IMR-90 (cell line): ENCODE measurements at regions not wholly inside any gene's neighbourhood (a gene's known extent, or its start where the extent isn't known, plus 50 kb on each side); places are given as distances from the start of the nearest gene placed in this dataset.

Experiments used
- ATAC-seq: fragments of 200-7000 bp; cut with Tn5 transposase; 2 replicates; pipeline ENCODE4 v1.9.1; 2020; ENCODE audit warnings: low read depth, mild to moderate bottlenecking, moderate library complexity
- BruUV-seq: library from RNA; stranded (reverse); fragments of 400-500 nt; replicated peaks from 2 replicates; lab custom pipeline; 2021; lab: Mats Ljungman, UMichigan
- CTCF ChIA-PET: fragments of 300-600 bp; formaldehyde crosslinking; extraction: SDS; loops from one replicate; lab custom pipeline; 2021; ENCODE audit warnings: antibody characterized with exemption; lab: Yijun Ruan, JAX
- POLR2A ChIA-PET: fragments of 300-600 bp; sonication (Branson Sonifier 250); formaldehyde crosslinking; loops from one replicate; lab custom pipeline; 2022; ENCODE audit warnings: antibody characterized with exemption; ENCODE audit not compliant: unreplicated experiment; lab: Charles Lee
- DNase-seq: peaks from one replicate; pipeline ENCODE4 v3.0.0; 2013
- H2AFZ ChIP-seq: replicated peaks from 2 replicates; pipeline ENCODE3; 2013; ENCODE audit warnings: low read length, mild to moderate bottlenecking; ENCODE audit not compliant: poor library complexity
- H2AK5ac ChIP-seq: 2 replicates; pipeline ENCODE4 v1.6.1; 2013; ENCODE audit warnings: low read depth, low read length, inconsistent platforms
- H2AK9ac ChIP-seq: replicated peaks from 2 replicates; pipeline ENCODE3; 2013; ENCODE audit warnings: mild to moderate bottlenecking, low read depth, low read length, moderate library complexity; ENCODE audit not compliant: poor library complexity
- H2BK120ac ChIP-seq: 2 replicates; pipeline ENCODE4 v1.6.1; 2013; ENCODE audit warnings: low read depth, low read length, inconsistent platforms
- H2BK15ac ChIP-seq: 3 replicates; pipeline ENCODE4 v1.6.1; 2013; ENCODE audit warnings: low read depth, low read length, inconsistent platforms
- H2BK20ac ChIP-seq: 2 replicates; pipeline ENCODE4 v1.6.1; 2013; ENCODE audit warnings: low read depth, mild to moderate bottlenecking, inconsistent platforms, low read length, moderate library complexity
- H2BK5ac ChIP-seq: 2 replicates; pipeline ENCODE4 v1.6.1; 2013; ENCODE audit warnings: mild to moderate bottlenecking, low read depth, low read length, inconsistent platforms; ENCODE audit not compliant: poor library complexity, severe bottlenecking
- H3K14ac ChIP-seq: replicated peaks from 2 replicates; pipeline ENCODE4 v1.6.1; 2013; ENCODE audit warnings: low read depth, low read length, inconsistent platforms
- H3K18ac ChIP-seq: 2 replicates; pipeline ENCODE4 v1.6.1; 2013; ENCODE audit warnings: low read depth, low read length, control low read depth
- H3K23ac ChIP-seq: 2 replicates; pipeline ENCODE4 v1.6.1; 2013; ENCODE audit warnings: low read depth, low read length, inconsistent platforms
- H3K27ac ChIP-seq: 2 replicates; pipeline ENCODE4 v1.5.1; 2013; ENCODE audit warnings: mild to moderate bottlenecking, control low read depth, low read length; ENCODE audit not compliant: insufficient read depth
- H3K27me3 ChIP-seq: 2 replicates; pipeline ENCODE4 v1.6.1; 2013; ENCODE audit warnings: low read length; ENCODE audit not compliant: control insufficient read depth, insufficient read depth
- H3K36me3 ChIP-seq: 2 replicates; pipeline ENCODE4 v1.6.1; 2013; ENCODE audit warnings: low read length, mixed read lengths; ENCODE audit not compliant: control insufficient read depth, insufficient read depth
- H3K4ac ChIP-seq: 2 replicates; pipeline ENCODE4 v1.6.1; 2013; ENCODE audit warnings: low read depth, low read length, inconsistent platforms
- H3K4me1 ChIP-seq: 2 replicates; pipeline ENCODE4 v1.6.1; 2013; ENCODE audit warnings: low read length, mixed read lengths; ENCODE audit not compliant: control insufficient read depth, insufficient read depth
- H3K4me2 ChIP-seq: 2 replicates; pipeline ENCODE4 v1.6.1; 2013; ENCODE audit warnings: low read depth, mild to moderate bottlenecking, control low read depth, low read length, moderate library complexity
- H3K4me3 ChIP-seq: 2 replicates; pipeline ENCODE4 v1.5.1; 2013; ENCODE audit warnings: low read depth, mild to moderate bottlenecking, control low read depth, low read length, moderate library complexity; ENCODE audit not compliant: insufficient read depth
- H3K56ac ChIP-seq: 2 replicates; pipeline ENCODE4 v1.6.1; 2013; ENCODE audit warnings: low read length, inconsistent platforms; ENCODE audit not compliant: insufficient read depth; ENCODE audit errors: extremely low read depth
- H3K79me1 ChIP-seq, 2 experiments: 2 replicates each; pipeline ENCODE4 v1.6.1; 2013; ENCODE audit warnings: low read length in 2 of 2, inconsistent platforms in 1 of 2, low read depth in 1 of 2
- H3K9ac ChIP-seq: 2 replicates; pipeline ENCODE4 v1.6.1; 2013; ENCODE audit warnings: low read depth, low read length, control low read depth
- H3K9me1 ChIP-seq: 2 replicates; pipeline ENCODE4 v1.6.1; 2013; ENCODE audit warnings: low read length, inconsistent platforms; ENCODE audit not compliant: insufficient read depth
- H3K9me3 ChIP-seq: 2 replicates; pipeline ENCODE4 v1.6.1; 2013; ENCODE audit warnings: low read length; ENCODE audit not compliant: control insufficient read depth, insufficient read depth
- H4K20me1 ChIP-seq: 2 replicates; pipeline ENCODE4 v1.6.1; 2013; ENCODE audit warnings: low read length, inconsistent platforms; ENCODE audit not compliant: insufficient read depth
- H4K5ac ChIP-seq: 2 replicates; pipeline ENCODE4 v1.6.1; 2013; ENCODE audit warnings: mild to moderate bottlenecking, low read depth, low read length, control low read depth
- H4K8ac ChIP-seq, 2 experiments: 2 replicates each; pipeline ENCODE4 v1.6.1; 2013; ENCODE audit warnings: low read depth in 2 of 2, low read length in 2 of 2, control low read depth in 1 of 2, inconsistent platforms in 1 of 2
- H4K91ac ChIP-seq: 2 replicates; pipeline ENCODE4 v1.6.1; 2013; ENCODE audit warnings: low read depth, low read length, inconsistent platforms; ENCODE audit not compliant: insufficient read depth
- CTCF ChIP-seq: conservative IDR thresholded peaks from 2 replicates; pipeline ENCODE4 v1.5.1; 2012; ENCODE audit warnings: mild to moderate bottlenecking, low read depth, low read length, improper control_type of control experiment
- RFX5 ChIP-seq: IDR thresholded peaks from 2 replicates; pipeline ENCODE4 v1.8.0; 2012; ENCODE audit warnings: low read depth, mild to moderate bottlenecking, low read length, moderate library complexity
- WGBS, 2 experiments: methylation state at CpG; one replicate each; pipeline versions ENCODE4 v1.1.5 to v1.1.7; 2013; ENCODE audit warnings: missing lambda C conversion rate in 2 of 2; ENCODE audit not compliant: insufficient read length in 1 of 2; ENCODE audit errors: extremely low coverage in 2 of 2; 5-methylcytosine and 5-hydroxymethylcytosine counted together
- dilution Hi-C: fragments of 300-500 bp; cut with HindIII; formaldehyde crosslinking; loops from one replicate; pipeline ENCODE4 v1.14.3; 2018; ENCODE audit warnings: low sequenced_read_pairs; ENCODE audit not compliant: unreplicated experiment
- in situ Hi-C: fragments of 300-500 bp; cut with MboI; formaldehyde crosslinking; loops from 3 replicates; pipeline ENCODE4 v1.14.3; 2019; ENCODE audit warnings: low sequenced_read_pairs, inconsistent platforms, mixed read lengths
- intact Hi-C: fragments of 100-400 bp; cut with micrococcal nuclease; formaldehyde crosslinking; loops from 2 replicates; pipeline ENCODE4 v1.10.0; 2022

- Histone ChIP-seq H3K4me2 (no peak overlapping the region), H2BK15ac (no peak overlapping the region), H3K4me1 (no peaks in the 10 kb centered on the region), H3K23ac (no peak overlapping the region), H3K79me1 (no peaks in the 10 kb centered on the region), H4K5ac (no peak overlapping the region), H3K27ac (no peak overlapping the region), H3K4ac (no peak overlapping the region), H3K9me1 (no peaks in the 10 kb centered on the region), H2AFZ (no peak overlapping the region), H3K14ac (no peak overlapping the region), H3K36me3 (no peaks in the 10 kb centered on the region), H2BK120ac (no peak overlapping the region), H4K8ac (no peak overlapping the region), H2BK20ac (no peak overlapping the region), H2BK5ac (no peak overlapping the region), H3K4me3 (no peak overlapping the region), H4K91ac (no peak overlapping the region), H3K9me3 (no peaks in the 10 kb centered on the region; the same call in 1 of the 2 replicates), H3K18ac (no peak overlapping the region), H3K27me3 (no peaks in the 10 kb centered on the region), H2AK5ac (no peak overlapping the region), H3K9ac (no peak overlapping the region), H4K20me1 (no peaks in the 10 kb centered on the region), H3K56ac (no peak overlapping the region), H2AK9ac (no peak overlapping the region)
- intact Hi-C loops, result no loop called here
- DNase-seq (no peak), ATAC-seq (no peak)
- TF ChIP-seq RFX5 (no peak), CTCF (0 out of 2 replicates have a peak, but pooled peaks have one; percentile 13)
- POLR2A ChIA-PET, result no interaction called here
- in situ Hi-C loops, result no loop called here
- no CpG with 5 or more reads among the region's 2 CpGs for WGBS, 2 experiments
- dilution Hi-C loops, result no loop called here
- CTCF ChIA-PET, result interaction anchor here (0.6 kb wide), 1 partner anchor 121 kb away, joined by 3 read pairs; no protein-coding TSS in a partner anchor
- no TSS peak for BruUV-seq
Measured at GRCh38 chr13:69524459-69525150, 583.0 kb upstream of the ATXN8OS start.
